Stimulated activated CD8-positive, alpha-beta memory T cell treated with anti-CD3 and anti-CD28 coated beads, Interleukin-7, amount 100 ng/mL, for 4 hours (primary cell): ENCODE measurements at regions not wholly inside any gene's neighbourhood (a gene's known extent, or its start where the extent isn't known, plus 50 kb on each side); places are given as distances from the start of the nearest gene placed in this dataset.
"Not testable (repeated sequence)": the region's sequence is repeated elsewhere in the genome, so short reads cannot be mapped to it uniquely, and the experiment has no call there.

Experiments
- DNase-seq, 2 donors: peaks; one replicate each; pipeline ENCODE4 v3.0.0-alpha.2; 2020; ENCODE audit warnings: low read depth in 2 of 2

DNA sequence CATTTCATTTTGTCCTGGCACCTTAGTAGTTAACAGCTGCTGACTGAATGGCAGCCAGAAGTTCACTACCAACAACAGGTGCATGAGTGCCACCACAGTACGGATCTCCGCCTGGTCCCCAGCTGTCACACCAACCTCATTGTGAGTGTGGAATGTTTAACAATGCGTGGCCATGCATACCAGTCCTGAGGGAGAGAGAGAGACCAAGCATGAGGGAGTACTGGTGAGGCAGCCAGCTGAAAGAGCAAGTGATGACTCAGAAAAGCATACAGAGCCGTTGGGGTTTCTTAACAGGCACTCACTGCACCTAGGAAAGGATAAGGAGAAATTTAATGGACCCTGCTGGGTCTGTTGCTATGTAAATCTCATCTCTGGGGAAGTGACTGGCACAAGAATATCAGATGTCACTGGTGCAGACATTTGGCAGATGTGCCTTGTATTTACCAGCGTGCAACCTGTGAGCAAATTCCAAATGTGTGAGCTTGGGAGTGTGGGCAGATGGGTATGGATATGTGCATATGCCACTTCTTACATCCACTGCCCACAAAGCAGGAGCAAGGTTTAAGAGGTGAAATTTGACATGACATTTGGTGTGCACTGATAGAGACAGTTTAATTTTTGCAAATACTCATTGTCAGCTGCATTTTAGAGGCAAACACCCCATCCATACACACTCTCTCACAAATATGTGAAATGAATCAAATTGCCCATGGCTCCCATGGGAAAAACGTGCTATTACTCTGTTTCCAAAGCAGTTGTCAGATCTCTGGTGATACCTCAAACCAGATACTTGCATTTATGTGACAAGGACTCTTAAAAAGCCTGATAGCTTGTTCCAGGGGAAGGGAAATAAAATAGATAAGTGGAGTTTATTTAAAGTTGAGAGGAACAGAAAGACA is 245.2 kb upstream of the ARPP21 start:
- DNase-seq, result no peak

GRCh38 chr3:35394905-35395304 is 244.4 kb upstream of the ARPP21 start:
- no peak for DNase-seq

GRCh38 chr3:35401671-35402070 is 237.7 kb upstream of the ARPP21 start:
- no peak for DNase-seq

DNA sequence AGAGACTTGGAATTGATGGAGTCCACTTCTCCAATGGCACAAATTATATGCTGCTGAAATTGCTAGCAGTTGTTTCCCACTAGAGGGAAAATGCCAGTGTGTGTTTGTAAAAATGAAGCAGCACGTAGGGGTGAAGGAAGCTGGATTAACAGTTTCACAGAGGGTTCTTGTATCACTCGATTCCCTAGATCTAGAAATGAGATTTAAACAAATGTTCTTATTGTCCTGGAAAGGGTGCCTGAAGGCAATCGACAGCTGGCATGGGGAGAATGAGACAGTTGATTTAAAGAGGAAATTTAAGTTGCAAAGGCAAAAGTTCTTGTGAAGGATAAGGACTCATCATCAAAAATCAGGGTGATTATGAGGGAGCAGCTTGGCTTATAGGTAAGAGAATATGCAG is 234.8 kb upstream of the ARPP21 start:
- no peak for DNase-seq

DNA sequence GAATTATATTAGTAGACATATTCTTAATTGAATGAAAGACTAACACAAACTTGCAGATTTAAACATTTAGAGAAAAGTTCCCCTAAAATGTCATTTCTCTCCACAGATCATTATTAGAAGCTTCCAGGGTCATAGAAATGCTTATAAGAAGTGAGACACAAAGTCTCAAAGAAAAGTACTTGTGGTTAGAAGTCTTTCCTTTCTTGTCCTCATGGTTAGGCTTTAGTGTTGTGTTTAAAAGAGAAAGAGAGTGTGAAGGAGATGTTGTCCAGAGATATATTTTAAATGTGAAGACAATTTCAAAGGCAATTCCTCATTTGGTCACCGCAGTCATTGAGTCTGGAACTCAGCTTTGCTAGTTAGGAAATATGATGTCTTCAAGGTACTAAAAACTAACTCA is 230.4 kb upstream of the ARPP21 start:
- no peak for DNase-seq

DNA sequence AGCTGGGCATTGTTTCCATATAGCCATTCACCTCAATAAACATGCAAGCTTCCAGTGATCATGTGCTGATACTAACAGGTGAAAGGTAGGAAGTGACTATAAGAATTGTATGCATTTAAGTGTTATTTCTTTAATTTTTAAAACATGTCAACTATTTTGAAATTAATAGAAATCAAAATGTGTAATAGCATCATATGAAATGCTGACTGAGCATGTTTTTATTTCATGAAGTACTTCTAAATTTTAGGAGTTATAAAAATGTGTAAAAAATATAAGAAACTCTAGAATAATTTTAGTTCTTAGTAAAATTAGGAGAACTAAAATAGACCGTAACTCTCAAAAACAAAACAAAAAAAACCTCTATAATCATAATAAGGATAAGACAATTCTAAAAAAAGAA is 229.3 kb upstream of the ARPP21 start:
- DNase-seq, result no peak

GRCh38 chr3:35413483-35413882 is 225.8 kb upstream of the ARPP21 start:
- DNase-seq, result no peak

- DNase-seq, result no peak
These were observed 222.2 kb upstream of the ARPP21 start for GRCh38 chr3:35417080-35417479.

DNA sequence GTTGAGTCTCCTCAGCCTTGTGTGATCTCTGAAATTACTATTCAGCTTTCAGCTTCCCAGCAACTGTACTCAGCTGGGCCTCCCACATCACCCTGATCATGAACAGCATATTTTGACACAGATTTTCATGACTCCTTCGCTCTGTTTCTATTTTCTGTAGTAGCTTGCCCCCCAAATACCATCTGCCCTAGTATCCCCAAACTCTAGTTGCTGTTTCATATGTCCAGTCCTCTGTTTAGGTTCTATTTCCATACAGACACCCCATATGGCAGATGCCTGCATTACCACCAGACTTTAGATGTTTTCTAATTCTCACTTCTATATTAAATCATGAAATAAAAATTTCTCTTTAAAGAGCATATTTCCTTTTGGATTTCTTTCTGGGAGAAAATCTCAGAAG is 217.2 kb upstream of the ARPP21 start:
- DNase-seq, result no peak

DNA sequence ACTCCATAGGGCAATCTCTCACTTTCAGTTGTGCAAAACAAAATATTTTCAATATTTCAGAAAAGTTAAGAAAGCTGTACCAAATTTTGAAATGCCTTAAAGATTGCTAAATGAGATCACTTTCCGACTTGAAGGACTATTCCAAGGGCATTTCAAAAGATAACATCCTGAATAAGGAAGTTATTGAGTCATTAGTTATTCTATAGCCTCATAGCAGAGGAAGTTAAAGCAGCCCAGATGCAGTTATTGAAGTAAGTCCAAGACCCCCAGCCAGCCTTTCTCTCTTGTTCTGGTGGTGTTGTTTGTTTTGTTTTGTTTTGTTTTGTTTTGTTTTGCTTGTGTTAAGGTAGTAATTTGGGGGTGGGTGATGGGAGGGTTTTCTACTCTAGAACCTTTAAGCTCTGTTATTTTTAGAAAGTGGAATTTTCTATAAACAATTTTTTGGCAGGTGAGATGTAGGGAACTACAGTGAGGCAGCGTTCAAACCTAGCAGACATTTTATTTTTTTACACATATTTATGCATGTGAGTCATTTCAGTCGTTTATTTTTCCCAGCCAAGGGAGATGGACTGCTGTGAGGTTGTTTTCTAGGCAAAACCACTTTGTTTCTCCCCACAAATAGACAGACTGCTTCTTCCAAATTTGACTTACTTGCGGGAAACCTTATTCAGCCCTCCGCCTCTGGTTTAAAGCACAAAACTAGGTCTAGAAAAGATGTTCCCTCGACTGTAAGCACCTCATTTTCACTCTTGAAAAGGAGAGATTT is 216.3 kb upstream of the ARPP21 start:
- no peak for DNase-seq

DNA sequence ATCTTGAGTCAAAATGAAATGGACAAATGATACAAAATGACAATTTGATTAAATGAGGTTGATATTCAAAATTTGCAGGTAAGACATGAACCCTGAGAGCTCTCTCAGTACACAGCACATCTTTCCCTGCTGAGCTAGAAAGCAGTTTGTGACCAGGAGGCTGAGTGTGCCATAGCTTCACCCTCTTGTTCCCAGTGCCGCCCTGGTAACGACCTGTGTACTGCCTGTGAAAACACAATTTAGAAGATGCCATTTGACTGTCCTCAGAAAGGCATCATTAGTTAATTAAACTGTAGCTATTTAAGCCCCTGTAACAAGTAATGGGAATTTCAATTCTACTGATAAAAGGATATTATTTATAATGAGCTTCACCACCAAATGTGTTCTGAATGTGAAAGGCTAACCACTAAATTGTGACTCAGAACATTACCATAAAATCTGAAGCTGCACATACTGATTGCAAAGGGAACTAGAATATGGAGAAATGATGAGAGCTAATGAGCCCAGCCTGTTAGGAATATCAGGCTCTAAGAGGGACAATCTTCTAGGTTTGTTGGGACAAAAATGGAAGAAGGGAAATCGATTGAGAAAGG is 212.9 kb upstream of the ARPP21 start:
- DNase-seq, result no peak

DNA sequence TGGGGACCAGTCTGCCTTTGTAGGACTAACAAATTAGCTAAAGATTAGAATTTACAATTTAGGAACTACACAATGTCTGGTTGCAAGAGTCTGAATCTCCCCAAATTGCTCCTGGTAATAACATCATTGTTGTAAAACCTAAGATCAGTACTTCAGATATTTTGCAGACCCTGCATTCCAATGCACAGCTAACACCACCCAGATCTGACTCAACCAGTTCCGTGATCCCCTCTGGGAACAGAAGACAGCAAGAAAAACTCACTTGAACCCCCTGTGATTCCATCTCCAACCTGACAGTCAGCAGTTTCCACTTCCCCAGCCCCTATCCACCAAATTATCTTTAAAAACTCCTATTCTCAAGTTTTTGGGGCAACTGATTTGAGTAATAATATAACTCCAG is 201.9 kb upstream of the ARPP21 start:
- no peak for DNase-seq

DNA sequence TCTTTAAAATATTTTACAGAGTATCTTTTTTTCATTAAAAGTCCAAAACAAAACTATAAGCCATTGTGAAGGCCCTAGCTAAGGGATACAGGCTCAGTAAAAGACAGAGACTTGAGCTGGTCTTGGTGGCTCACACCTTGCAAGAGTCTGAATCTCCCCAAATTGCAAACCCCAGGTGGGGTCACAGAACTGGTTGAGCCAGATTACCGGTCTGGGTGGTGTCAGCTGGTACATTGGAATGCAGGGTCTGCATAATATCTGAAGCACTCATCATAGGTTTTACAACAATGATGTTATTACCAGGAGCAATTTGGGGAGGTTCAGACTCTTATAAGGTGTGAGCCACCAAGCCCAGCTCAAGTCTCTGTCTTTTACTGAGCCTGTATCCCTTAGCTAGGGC is 201.2 kb upstream of the ARPP21 start:
- no peak for DNase-seq

DNA sequence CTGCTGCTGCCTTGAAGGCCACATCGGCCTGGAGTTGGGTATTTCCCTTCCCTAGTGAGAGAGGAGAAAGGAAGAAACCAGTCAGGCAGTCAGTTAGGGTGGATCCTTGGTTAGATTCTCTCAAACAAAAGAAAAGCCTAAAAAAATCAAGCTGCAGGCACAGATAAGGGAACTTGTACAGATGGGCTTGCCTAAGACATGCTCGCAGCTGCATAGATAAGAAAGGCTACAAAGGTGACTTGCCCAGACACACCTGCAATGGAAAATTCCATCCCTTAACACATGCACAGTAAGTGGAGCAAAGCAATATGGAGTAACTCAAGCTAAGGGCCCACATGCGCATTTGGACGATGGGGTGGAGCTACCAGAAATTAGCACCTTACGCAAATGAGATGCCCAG is 199.7 kb upstream of the ARPP21 start:
- no peak for DNase-seq

DNA sequence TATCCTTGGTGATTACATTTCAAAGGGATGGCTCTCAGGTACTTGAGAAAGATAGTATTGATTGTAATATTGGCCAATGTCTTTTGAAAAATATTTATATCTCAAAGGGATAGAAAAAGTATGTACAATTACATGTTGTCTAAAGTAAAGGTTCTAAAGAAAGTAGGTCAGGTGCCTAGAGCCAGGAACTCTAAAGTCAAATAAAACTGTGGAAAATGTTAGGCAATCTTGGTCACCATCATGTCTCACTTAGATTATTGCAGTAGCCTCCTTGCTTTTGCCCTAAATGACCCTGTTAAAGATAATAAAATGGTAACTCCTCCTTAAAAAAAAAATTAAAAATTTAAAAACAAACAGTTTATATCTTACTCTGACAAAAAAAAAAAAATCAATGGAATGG is 198.5 kb upstream of the ARPP21 start:
- DNase-seq, result no peak

GRCh38 chr3:35446896-35447295 is 192.4 kb upstream of the ARPP21 start:
- DNase-seq, result no peak

DNA sequence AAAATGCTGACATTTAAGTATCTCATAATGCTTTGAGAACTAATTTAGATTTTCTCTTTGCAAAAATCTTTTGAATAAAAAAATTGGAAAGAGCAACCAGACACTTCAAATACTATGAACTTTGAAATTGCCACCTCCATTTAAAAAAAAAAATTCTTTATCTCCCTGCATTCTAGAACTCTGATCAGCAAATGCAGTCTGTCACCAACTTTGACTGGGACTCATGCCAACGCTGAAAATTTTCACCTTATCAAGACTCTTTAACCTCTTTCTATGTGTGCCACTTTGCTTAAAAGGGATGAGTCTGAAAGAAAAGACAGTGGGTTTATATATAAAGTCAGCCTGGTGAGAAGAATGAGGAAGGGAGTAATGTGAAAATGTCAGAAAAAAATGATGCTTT is 191.2 kb upstream of the ARPP21 start:
- DNase-seq, result no peak

DNA sequence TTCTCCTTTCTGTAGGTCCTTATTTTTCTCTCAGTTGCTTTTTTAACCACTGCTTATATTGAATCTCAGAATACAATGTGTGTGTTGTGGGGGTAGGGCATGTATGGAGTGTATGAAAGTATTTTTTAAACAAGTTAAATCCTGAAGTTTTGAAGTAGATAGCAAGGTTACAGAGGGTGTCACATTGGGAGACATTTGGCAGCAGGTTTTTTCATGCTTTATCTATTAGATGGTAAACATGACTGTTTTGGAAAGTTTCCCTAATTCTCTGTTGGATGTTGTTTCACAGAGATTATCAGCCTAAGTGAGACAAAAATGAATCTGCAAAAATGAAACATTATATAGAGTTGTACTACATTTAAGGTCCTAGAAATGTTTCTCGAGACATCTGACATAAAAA is 190.6 kb upstream of the ARPP21 start:
- DNase-seq, result no peak

GRCh38 chr3:35454819-35455218 is 184.5 kb upstream of the ARPP21 start:
- not testable (repeated sequence) for DNase-seq

DNA sequence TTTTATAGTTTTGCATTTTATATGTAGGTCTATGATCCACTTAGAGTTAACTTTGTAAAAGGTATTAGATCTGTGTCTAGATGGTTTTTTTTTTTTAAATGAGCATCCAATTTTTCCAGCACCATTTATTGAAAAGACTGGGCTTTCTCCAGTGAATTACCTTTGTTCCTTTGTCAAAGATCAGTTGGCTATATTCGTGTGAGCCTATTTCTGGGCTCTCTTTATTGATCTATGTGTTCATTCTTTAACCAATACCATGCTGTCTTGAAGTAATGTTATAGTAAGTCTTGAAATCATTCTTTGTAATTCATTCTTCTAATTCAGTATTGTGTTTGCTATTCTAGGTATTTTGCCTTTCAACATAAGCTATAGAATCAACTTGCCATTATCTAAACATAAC is 165.4 kb upstream of the ARPP21 start:
- no peak for DNase-seq

DNA sequence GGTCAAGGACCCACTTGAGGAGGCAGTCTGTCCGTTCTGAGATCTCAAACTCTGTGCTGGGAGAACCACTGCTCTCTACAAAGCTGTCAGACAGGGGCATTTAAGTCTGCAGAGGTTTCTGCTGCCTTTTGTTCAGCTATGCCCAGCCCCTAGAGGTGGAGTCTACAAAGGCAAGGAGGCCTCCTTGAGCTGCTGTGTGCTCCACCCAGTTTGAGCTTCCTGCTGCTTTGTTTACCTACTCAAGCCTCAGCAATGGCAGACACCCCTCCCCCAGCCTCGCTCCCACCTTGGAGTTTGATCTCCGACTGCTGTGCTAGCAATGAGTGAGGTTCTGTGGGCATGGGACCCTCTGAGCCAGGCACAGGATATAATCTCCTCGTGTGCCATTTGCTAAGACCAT is 156.8 kb upstream of the ARPP21 start:
- DNase-seq, result not testable (repeated sequence)

- no peak for DNase-seq
These were observed 156.2 kb upstream of the ARPP21 start for GRCh38 chr3:35483131-35483530.
